CD4-positive, CD25-positive, alpha-beta regulatory T cell (primary cell): ENCODE measurements at regions not wholly inside any gene's neighbourhood (a gene's known extent, or its start where the extent isn't known, plus 50 kb on each side); places are given as distances from the start of the nearest gene placed in this dataset.

Source experiments
- ATAC-seq, 2 donors: fragments of 150-1000 bp; cut with Tn5 transposase; one replicate each; pipeline ENCODE4 v1.10.0; 2021; ENCODE audit warnings: low read depth in 2 of 2, moderate number of reproducible peaks in 2 of 2, moderate library complexity in 1 of 2
- DNase-seq, 3 donors: peaks; one replicate each; pipeline versions ENCODE4 v3.0.0 to v3.0.0-alpha.2; 2012 to 2022; ENCODE audit warnings: mixed read lengths in 1 of 3
- H3K27ac ChIP-seq: one replicate; pipeline ENCODE4 v1.7.0; 2013; ENCODE audit warnings: mild to moderate bottlenecking, low read length; ENCODE audit not compliant: insufficient read depth, poor library complexity, severe bottlenecking
- H3K27me3 ChIP-seq: one replicate; pipeline ENCODE4 v1.7.0; 2013; ENCODE audit warnings: low read length; ENCODE audit not compliant: control insufficient read depth, insufficient read depth
- H3K36me3 ChIP-seq: one replicate; pipeline ENCODE4 v1.7.0; 2013; ENCODE audit warnings: mild to moderate bottlenecking, low read length, moderate library complexity; ENCODE audit not compliant: control insufficient read depth, insufficient read depth
- H3K4me1 ChIP-seq: 2 replicates; pipeline ENCODE4 v1.7.0; 2013; ENCODE audit warnings: mild to moderate bottlenecking, low read length; ENCODE audit not compliant: insufficient read depth, control insufficient read depth, poor library complexity, severe bottlenecking
- H3K4me3 ChIP-seq: one replicate; pipeline ENCODE4 v1.7.0; 2013; ENCODE audit warnings: low read depth, mild to moderate bottlenecking, low read length, moderate library complexity
- H3K9me3 ChIP-seq, 2 experiments: 1 replicate in 1 of 2; 2 replicates in 1 of 2; pipeline ENCODE4 v1.7.0; 2013; ENCODE audit warnings: low read length in 2 of 2, mild to moderate bottlenecking in 1 of 2, moderate library complexity in 1 of 2; ENCODE audit not compliant: control insufficient read depth in 2 of 2
- H3K27ac Mint-ChIP-seq, 3 donors: one replicate each; pipeline ENCODE4 v1.8.0; 2020 to 2022; ENCODE audit warnings: mild to moderate bottlenecking in 3 of 3, mixed read lengths in 3 of 3, moderate library complexity in 2 of 3
- H3K27me3 Mint-ChIP-seq: one replicate; pipeline ENCODE4 v1.8.0; 2022; ENCODE audit warnings: mild to moderate bottlenecking, mixed read lengths
- H3K36me3 Mint-ChIP-seq: one replicate; pipeline ENCODE4 v1.8.0; 2020; ENCODE audit warnings: mixed read lengths
- H3K4me1 Mint-ChIP-seq, 4 donors: one replicate each; pipeline ENCODE4 v1.8.0; 2020 to 2022; ENCODE audit warnings: mixed read lengths in 4 of 4, mild to moderate bottlenecking in 1 of 4
- H3K4me3 Mint-ChIP-seq, 4 donors: one replicate each; pipeline ENCODE4 v1.8.0; 2020 to 2022; ENCODE audit warnings: mild to moderate bottlenecking in 4 of 4, mixed read lengths in 4 of 4, moderate library complexity in 3 of 4
- H3K9me3 Mint-ChIP-seq, 7 donors: one replicate each; pipeline ENCODE4 v1.8.0; 2020 to 2022; ENCODE audit warnings: mixed read lengths in 7 of 7, mild to moderate bottlenecking in 3 of 7, moderate library complexity in 2 of 7

GRCh38 chr3:116553355-116553754 lies 108.1 kb upstream of the LSAMP start:
- H3K27ac Mint-ChIP-seq: no peak overlapping the region
- no peak overlapping the region for H3K4me3 Mint-ChIP-seq

GRCh38 chr3:116561529-116561928 lies 116.2 kb upstream of the LSAMP start:
- Mint-ChIP-seq H3K36me3 (no peaks in the 10 kb centered on the region), H3K4me1 (no peaks in the 10 kb centered on the region), H3K9me3 (peaks cover 0 to 12% (median 1%) of the 10 kb centered on the region in 7 donors)

More at GRCh38 chr3:116553355-116553754, 108.1 kb upstream of the LSAMP start:
- H3K4me3 ChIP-seq: no peak overlapping the region
- DNase-seq (no peak), ATAC-seq (no peak)
- no peaks in the 10 kb centered on the region for H3K4me1 Mint-ChIP-seq
- H3K27ac ChIP-seq: no peak overlapping the region
- H3K9me3 ChIP-seq: no peaks in the 10 kb centered on the region
- no peaks in the 10 kb centered on the region for H3K36me3 ChIP-seq
- no peaks in the 10 kb centered on the region for H3K27me3 Mint-ChIP-seq
- H3K9me3 Mint-ChIP-seq: peaks cover 0 to 8% (median 4%) of the 10 kb centered on the region in 7 donors
- no peaks in the 10 kb centered on the region for H3K27me3 ChIP-seq
- H3K36me3 Mint-ChIP-seq: no peaks in the 10 kb centered on the region
- H3K4me1 ChIP-seq: no peaks in the 10 kb centered on the region

GRCh38 chr3:116563351-116563750 lies 118.1 kb upstream of the LSAMP start:
- H3K4me3 ChIP-seq: no peak overlapping the region
- no peaks in the 10 kb centered on the region for H3K36me3 ChIP-seq
- Mint-ChIP-seq H3K27ac (no peak overlapping the region), H3K9me3 (peaks cover 0 to 12% (median 1%) of the 10 kb centered on the region in 7 donors), H3K36me3 (no peaks in the 10 kb centered on the region), H3K4me3 (no peak overlapping the region), H3K27me3 (no peaks in the 10 kb centered on the region), H3K4me1 (no peaks in the 10 kb centered on the region)
- H3K27ac ChIP-seq: no peak overlapping the region
- DNase-seq: no peak
- no peaks in the 10 kb centered on the region for H3K27me3 ChIP-seq
- no peak for ATAC-seq
- H3K9me3 ChIP-seq: no peaks in the 10 kb centered on the region
- H3K4me1 ChIP-seq: no peaks in the 10 kb centered on the region

More at GRCh38 chr3:116561529-116561928, 116.2 kb upstream of the LSAMP start:
- no peaks in the 10 kb centered on the region for H3K36me3 ChIP-seq
- DNase-seq (no peak), ATAC-seq (no peak)
- no peak overlapping the region for H3K4me3 ChIP-seq
- H3K27ac Mint-ChIP-seq: no peak overlapping the region
- no peak overlapping the region for H3K27ac ChIP-seq
- H3K4me3 Mint-ChIP-seq: no peak overlapping the region
- no peaks in the 10 kb centered on the region for H3K27me3 Mint-ChIP-seq
- no peaks in the 10 kb centered on the region for H3K9me3 ChIP-seq
- no peaks in the 10 kb centered on the region for H3K27me3 ChIP-seq
- no peaks in the 10 kb centered on the region for H3K4me1 ChIP-seq

GRCh38 chr3:116566478-116566960 lies 121.2 kb upstream of the LSAMP start:
- peaks cover 0 to 9% (median 4%) of the 10 kb centered on the region in 7 donors for H3K9me3 Mint-ChIP-seq
- Histone ChIP-seq H3K27me3 (no peaks in the 10 kb centered on the region), H3K36me3 (no peaks in the 10 kb centered on the region), H3K4me1 (no peaks in the 10 kb centered on the region), H3K27ac (no peak overlapping the region), H3K4me3 (no peak overlapping the region), H3K9me3 (no peaks in the 10 kb centered on the region)
- H3K36me3 Mint-ChIP-seq: no peaks in the 10 kb centered on the region
- no peaks in the 10 kb centered on the region for H3K4me1 Mint-ChIP-seq
- no peak for ATAC-seq
- no peak overlapping the region for H3K4me3 Mint-ChIP-seq
- no peaks in the 10 kb centered on the region for H3K27me3 Mint-ChIP-seq
- no peak overlapping the region for H3K27ac Mint-ChIP-seq
- DNase-seq: no peak

- Histone ChIP-seq H3K27me3 (no peaks in the 10 kb centered on the region), H3K27ac (no peak overlapping the region), H3K4me1 (no peaks in the 10 kb centered on the region), H3K36me3 (no peaks in the 10 kb centered on the region), H3K9me3 (no peaks in the 10 kb centered on the region), H3K4me3 (no peak overlapping the region)
- no peak for DNase-seq
- no peak overlapping the region for H3K27ac Mint-ChIP-seq
- no peaks in the 10 kb centered on the region for H3K4me1 Mint-ChIP-seq
- peaks cover 0 to 15% (median 8%) of the 10 kb centered on the region in 7 donors for H3K9me3 Mint-ChIP-seq
- ATAC-seq: no peak
- H3K27me3 Mint-ChIP-seq: no peaks in the 10 kb centered on the region
- no peaks in the 10 kb centered on the region for H3K36me3 Mint-ChIP-seq
- no peak overlapping the region for H3K4me3 Mint-ChIP-seq
Measured at GRCh38 chr3:116569611-116570010, 124.3 kb upstream of the LSAMP start.

GRCh38 chr3:116579840-116580239 lies 129.7 kb upstream of the TUSC7 start:
- H3K27me3 Mint-ChIP-seq: no peaks in the 10 kb centered on the region
- no peak overlapping the region for H3K27ac Mint-ChIP-seq
- H3K4me1 ChIP-seq: no peaks in the 10 kb centered on the region
- no peaks in the 10 kb centered on the region for H3K27me3 ChIP-seq
- ATAC-seq: no peak
- no peak for DNase-seq
- no peaks in the 10 kb centered on the region for H3K36me3 Mint-ChIP-seq
- no peaks in the 10 kb centered on the region for H3K4me1 Mint-ChIP-seq
- H3K4me3 ChIP-seq: no peak overlapping the region
- H3K36me3 ChIP-seq: no peaks in the 10 kb centered on the region
- H3K27ac ChIP-seq: no peak overlapping the region
- H3K9me3 ChIP-seq: peaks cover 0 to 3% of the 10 kb centered on the region in 2 experiments
- H3K9me3 Mint-ChIP-seq: peaks cover 0 to 11% (median 6%) of the 10 kb centered on the region in 7 donors
- H3K4me3 Mint-ChIP-seq: no peak overlapping the region

- Histone ChIP-seq H3K36me3 (no peaks in the 10 kb centered on the region), H3K9me3 (no peaks in the 10 kb centered on the region), H3K27ac (no peak overlapping the region), H3K4me3 (no peak overlapping the region), H3K27me3 (no peaks in the 10 kb centered on the region), H3K4me1 (no peaks in the 10 kb centered on the region)
- Mint-ChIP-seq H3K27ac (no peak overlapping the region), H3K4me1 (no peaks in the 10 kb centered on the region), H3K36me3 (no peaks in the 10 kb centered on the region), H3K27me3 (no peaks in the 10 kb centered on the region), H3K9me3 (peaks cover 0 to 15% (median 7%) of the 10 kb centered on the region in 7 donors), H3K4me3 (no peak overlapping the region)
- DNase-seq: no peak
- ATAC-seq: no peak
Measured at GRCh38 chr3:116586285-116586944, 123.2 kb upstream of the TUSC7 start.

- H3K4me3 ChIP-seq: no peak overlapping the region
- H3K27me3 ChIP-seq: no peaks in the 10 kb centered on the region
- Mint-ChIP-seq H3K36me3 (no peaks in the 10 kb centered on the region), H3K4me3 (no peak overlapping the region), H3K9me3 (peaks cover 0 to 15% (median 9%) of the 10 kb centered on the region in 7 donors), H3K27me3 (no peaks in the 10 kb centered on the region), H3K4me1 (no peaks in the 10 kb centered on the region), H3K27ac (no peak overlapping the region)
- no peak for ATAC-seq
- no peaks in the 10 kb centered on the region for H3K4me1 ChIP-seq
- no peaks in the 10 kb centered on the region for H3K9me3 ChIP-seq
- no peak for DNase-seq
- H3K36me3 ChIP-seq: no peaks in the 10 kb centered on the region
- H3K27ac ChIP-seq: no peak overlapping the region
Measured at GRCh38 chr3:116591236-116591635, 118.3 kb upstream of the TUSC7 start.
